ENCODE measurements at regions not wholly inside any gene's neighbourhood (a gene's known extent, or its start where the extent isn't known, plus 50 kb on each side); places are given as distances from the start of the nearest gene placed in this dataset.

DNA sequence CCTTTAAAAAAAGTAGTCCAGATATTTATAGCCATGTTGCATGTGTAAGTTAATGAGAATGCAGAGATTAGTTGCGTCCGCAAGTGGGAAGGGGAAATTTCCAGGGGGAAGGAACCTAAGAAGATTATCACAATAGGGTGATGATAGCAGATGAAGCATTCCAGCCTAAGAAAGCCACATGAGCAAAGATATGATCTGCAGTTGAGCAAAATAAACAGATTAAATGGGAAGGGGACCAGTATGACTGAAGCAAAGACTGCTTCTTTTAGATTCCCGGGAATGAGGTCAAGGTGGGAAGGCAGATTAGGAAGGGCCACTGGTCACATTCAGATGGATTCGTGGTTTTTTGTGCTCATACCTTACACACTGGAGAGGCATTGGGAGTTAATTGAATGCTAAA is 154.6 kb upstream of the CDH2 start:
- H3K4me1 ChIP-seq = no peaks in the 10 kb centered on the region
- H3K9me3 ChIP-seq = no peaks in the 10 kb centered on the region
- no peak for TF ChIP-seq POLR2A (IDR thresholded peaks at IDR 0.05)
- no peak for TF ChIP-seq CTCF (IDR thresholded peaks at IDR 0.05)
- DNase-seq (no peak), ATAC-seq (no peak)
- H3K27ac ChIP-seq = no peak overlapping the region
- intact Hi-C loops (cut with DNase I) = no loop called here
- H3K27me3 ChIP-seq = no peaks in the 10 kb centered on the region
- no peak overlapping the region for H3K4me3 ChIP-seq
- 23 to 37% (median 26%) methylated on average over 4 of the region's 4 CpGs for WGBS, 4 donors
- no peaks in the 10 kb centered on the region for H3K36me3 ChIP-seq

- H3K4me1 ChIP-seq = no peaks in the 10 kb centered on the region
- no peaks in the 10 kb centered on the region for H3K36me3 ChIP-seq
- no peak for DNase-seq
- TF ChIP-seq CTCF (IDR thresholded peaks at IDR 0.05) (no peak), POLR2A (IDR thresholded peaks at IDR 0.05) (no peak)
- no peaks in the 10 kb centered on the region for H3K27me3 ChIP-seq
- intact Hi-C loops (cut with DNase I) = no loop called here
- no peak overlapping the region for H3K27ac ChIP-seq
- peaks cover 0 to 11% (median 0%) of the 10 kb centered on the region in 12 donors for H3K9me3 ChIP-seq
- no peak for ATAC-seq
- 82 to 92% (median 87%) methylated on average over 3 of the region's 3 CpGs for WGBS, 4 donors
- H3K4me3 ChIP-seq = no peak overlapping the region
Observed at GRCh38 chr18:28313602-28314001, 136.7 kb upstream of the CDH2 start.

- ATAC-seq (no peak), DNase-seq (no peak)
- H3K4me3 ChIP-seq = no peak overlapping the region
- H3K36me3 ChIP-seq = no peaks in the 10 kb centered on the region
- intact Hi-C loops (cut with DNase I) = no loop called here
- no peak overlapping the region for H3K27ac ChIP-seq
- H3K9me3 ChIP-seq = no peaks in the 10 kb centered on the region
- TF ChIP-seq CTCF (IDR thresholded peaks at IDR 0.05) (no peak), POLR2A (IDR thresholded peaks at IDR 0.05) (no peak)
- no peaks in the 10 kb centered on the region for H3K27me3 ChIP-seq
- no peaks in the 10 kb centered on the region for H3K4me1 ChIP-seq
- 79 to 86% (median 82%) methylated on average over 5 of the region's 5 CpGs for WGBS, 4 donors
Observed at GRCh38 chr18:28288784-28289183, 111.9 kb upstream of the CDH2 start.

DNA sequence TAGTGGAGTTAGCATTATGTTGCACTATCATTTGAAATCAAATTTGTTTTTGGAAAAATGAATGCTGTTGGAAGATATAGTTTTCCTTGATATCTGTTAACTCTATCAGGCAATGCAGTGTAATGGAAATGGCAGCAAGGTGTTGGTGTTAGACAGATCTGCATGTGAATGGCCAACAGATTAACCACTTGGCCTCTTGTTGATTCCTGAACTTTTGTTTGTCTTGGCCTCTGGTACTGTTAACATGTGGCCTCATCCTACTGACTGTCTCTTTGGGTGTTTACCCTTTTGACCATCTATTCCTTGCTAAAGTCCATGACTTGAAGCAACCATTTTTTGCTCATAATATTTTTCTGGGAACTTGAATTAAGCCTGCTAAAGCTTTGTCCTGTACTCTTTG is 110.2 kb upstream of the CDH2 start:
- DNase-seq (no peak), ATAC-seq (no peak)
- TF ChIP-seq POLR2A (IDR thresholded peaks at IDR 0.05) (no peak), CTCF (IDR thresholded peaks at IDR 0.05) (no peak)
- no peaks in the 10 kb centered on the region for H3K4me1 ChIP-seq
- H3K27me3 ChIP-seq = no peaks in the 10 kb centered on the region
- H3K9me3 ChIP-seq = no peaks in the 10 kb centered on the region
- H3K27ac ChIP-seq = no peak overlapping the region
- H3K4me3 ChIP-seq = no peak overlapping the region
- no peaks in the 10 kb centered on the region for H3K36me3 ChIP-seq
- intact Hi-C loops (cut with DNase I) = no loop called here

All from heart left ventricle (tissue), 16 donors.